ENCODE measurements at regions not wholly inside any gene's neighbourhood (a gene's known extent, or its start where the extent isn't known, plus 50 kb on each side); places are given as distances from the start of the nearest gene placed in this dataset.

GRCh38 chr1:54488779-54489626 lies 59.0 kb upstream of the ACOT11 start (continued):
- TF ChIP-seq E4F1 (CRISPR knock-in tag; IDR thresholded peaks at IDR 0.05; ENCODE audit: borderline replicate concordance) (no peak), SRSF7 (optimal IDR thresholded peaks at IDR 0.05; ENCODE audit: low read depth, low read length) (no peak), TAF9B (IDR thresholded peaks at IDR 0.05; ENCODE audit: partially characterized antibody) (no peak), FOXJ2 (tag; IDR thresholded peaks at IDR 0.05) (no peak), CREB3L1 (IDR thresholded peaks at IDR 0.05; ENCODE audit: borderline replicate concordance, low read depth) (no peak), GABPB1 (CRISPR knock-in tag; IDR thresholded peaks at IDR 0.05) (peak; percentile 56), POLR2H (tag; IDR thresholded peaks at IDR 0.05; ENCODE audit: low read depth) (no peak), ZNF717 (CRISPR knock-in tag; IDR thresholded peaks at IDR 0.05) (no peak), PYGO2 (tag; IDR thresholded peaks at IDR 0.05) (no peak), WHSC1 (IDR thresholded peaks at IDR 0.05; ENCODE audit: low read length) (no peak), EHMT2 (IDR thresholded peaks at IDR 0.05) (no peak), XRCC4 (IDR thresholded peaks at IDR 0.05; ENCODE audit: extremely low read depth, insufficient read depth, insufficient read length) (no peak), ZNF24 (IDR thresholded peaks at IDR 0.05) (peak; percentile 54; the same call in 1 of the 2 replicates), MCM2 (IDR thresholded peaks at IDR 0.05; ENCODE audit: low read depth) (no peak), HOMEZ (CRISPR knock-in tag; IDR thresholded peaks at IDR 0.05) (no peak), ZNF274 (IDR thresholded peaks at IDR 0.05; ENCODE audit: borderline replicate concordance, low read depth, low read length) (no peak), CBFA2T3 (IDR thresholded peaks at IDR 0.05) (peak; percentile 16; the same call in 1 of the 2 replicates), MIER1 (IDR thresholded peaks at IDR 0.05; ENCODE audit: low read depth) (no peak), ZFPM2 (CRISPR knock-in tag; IDR thresholded peaks at IDR 0.05) (no peak), MECOM (CRISPR knock-in tag; IDR thresholded peaks at IDR 0.05) (no peak), ZNF583 (CRISPR knock-in tag; IDR thresholded peaks at IDR 0.05) (no peak), HNRNPUL1 (IDR thresholded peaks at IDR 0.05; ENCODE audit: low read length) (no peak), MTA2 (IDR thresholded peaks at IDR 0.05; ENCODE audit: low read depth) (0 out of 2 replicates have a peak, but pooled peaks have one; percentile 11), ELF1 (tag; IDR thresholded peaks at IDR 0.05) (no peak), ATF1 (CRISPR knock-in tag; IDR thresholded peaks at IDR 0.05) (no peak), ATF1 (tag; IDR thresholded peaks at IDR 0.05) (peak; percentile 47)

Data from K562 (cell line).